GM12873 (cell line): ENCODE measurements at regions not wholly inside any gene's neighbourhood (a gene's known extent, or its start where the extent isn't known, plus 50 kb on each side); places are given as distances from the start of the nearest gene placed in this dataset.

Source experiments
- TF ChIP-seq, protein P1 (sequence below): IDR thresholded peaks from 2 replicates; pipeline ENCODE4 v1.5.1; 2012; ENCODE audit warnings: low read depth, mild to moderate bottlenecking, moderate library complexity, low read length, control low read depth; ENCODE audit not compliant: insufficient read depth; ENCODE audit errors: missing control alignments

DNA sequence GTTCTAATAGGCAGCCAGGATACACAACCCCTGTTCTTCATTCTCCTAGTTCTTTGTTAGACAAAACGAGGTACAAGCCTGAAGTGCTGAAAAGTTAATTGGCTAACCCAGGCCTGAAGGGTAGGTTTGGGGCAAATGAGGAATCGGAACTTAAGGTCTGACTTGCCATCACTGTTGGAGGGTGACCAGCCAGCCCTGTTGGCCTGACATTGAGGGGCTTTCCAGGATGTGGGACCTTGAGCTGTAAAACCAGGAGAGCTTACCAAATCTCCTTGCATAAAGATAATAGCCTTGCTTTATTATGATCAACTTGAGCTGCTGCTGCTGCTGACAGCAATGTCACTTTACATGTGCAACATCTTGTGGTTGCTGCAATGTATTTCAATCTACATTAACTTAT, 256.0 kb downstream of the VAPA start:
- TF ChIP-seq, protein P1, sequence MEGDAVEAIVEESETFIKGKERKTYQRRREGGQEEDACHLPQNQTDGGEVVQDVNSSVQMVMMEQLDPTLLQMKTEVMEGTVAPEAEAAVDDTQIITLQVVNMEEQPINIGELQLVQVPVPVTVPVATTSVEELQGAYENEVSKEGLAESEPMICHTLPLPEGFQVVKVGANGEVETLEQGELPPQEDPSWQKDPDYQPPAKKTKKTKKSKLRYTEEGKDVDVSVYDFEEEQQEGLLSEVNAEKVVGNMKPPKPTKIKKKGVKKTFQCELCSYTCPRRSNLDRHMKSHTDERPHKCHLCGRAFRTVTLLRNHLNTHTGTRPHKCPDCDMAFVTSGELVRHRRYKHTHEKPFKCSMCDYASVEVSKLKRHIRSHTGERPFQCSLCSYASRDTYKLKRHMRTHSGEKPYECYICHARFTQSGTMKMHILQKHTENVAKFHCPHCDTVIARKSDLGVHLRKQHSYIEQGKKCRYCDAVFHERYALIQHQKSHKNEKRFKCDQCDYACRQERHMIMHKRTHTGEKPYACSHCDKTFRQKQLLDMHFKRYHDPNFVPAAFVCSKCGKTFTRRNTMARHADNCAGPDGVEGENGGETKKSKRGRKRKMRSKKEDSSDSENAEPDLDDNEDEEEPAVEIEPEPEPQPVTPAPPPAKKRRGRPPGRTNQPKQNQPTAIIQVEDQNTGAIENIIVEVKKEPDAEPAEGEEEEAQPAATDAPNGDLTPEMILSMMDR, result no peak

DNA sequence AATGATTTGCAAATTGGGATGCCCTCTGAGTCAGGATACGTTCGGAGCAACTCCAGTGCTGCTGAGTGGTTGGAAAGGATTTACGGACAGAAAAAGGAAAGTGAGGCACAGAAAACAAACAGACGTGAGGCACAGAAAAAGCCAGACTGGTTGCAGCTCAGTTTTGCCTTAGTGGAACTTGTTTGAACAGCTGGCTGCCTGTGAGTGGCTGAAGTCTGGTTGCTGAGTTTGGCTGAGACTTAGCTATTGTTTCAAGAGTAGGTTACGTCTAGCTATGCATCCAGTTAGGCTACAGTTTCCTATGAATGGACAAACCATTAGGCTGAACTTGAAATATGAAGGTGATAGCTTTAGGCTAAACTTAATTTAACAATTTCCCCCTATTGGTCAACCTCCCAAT, 256.6 kb downstream of the VAPA start:
- TF ChIP-seq, protein P1, result no peak

DNA sequence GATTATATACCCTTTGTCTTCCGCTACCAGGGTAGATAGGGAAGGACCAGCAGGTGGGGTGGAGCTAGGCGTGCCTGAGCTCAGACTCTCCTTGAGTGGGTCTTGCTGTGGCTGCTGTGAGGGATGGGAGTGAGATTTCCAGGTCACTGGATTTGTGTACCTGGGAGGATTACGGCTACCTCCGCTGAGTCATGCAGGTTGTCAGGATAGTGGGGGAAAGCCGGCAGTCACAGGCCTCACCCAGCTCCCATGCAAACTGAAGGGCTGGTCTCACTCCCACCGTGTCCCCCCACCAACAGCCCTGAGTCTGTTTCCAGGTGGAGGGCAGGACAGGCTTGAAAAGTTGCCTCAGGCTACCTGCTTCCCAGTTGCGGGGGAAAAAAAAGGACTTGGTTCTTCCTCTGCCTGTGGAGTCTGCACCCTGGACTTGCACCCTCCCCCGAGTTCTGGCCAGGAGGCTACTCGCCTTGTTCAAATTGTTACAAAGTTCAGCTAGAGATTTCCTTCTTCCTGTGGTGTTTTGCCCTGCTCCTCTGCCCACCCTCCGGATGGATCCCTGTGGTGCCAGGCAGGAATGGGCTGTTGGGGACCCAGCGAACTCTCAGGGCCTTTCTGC, 268.3 kb downstream of the VAPA start:
- TF ChIP-seq, protein P1, result no peak

DNA sequence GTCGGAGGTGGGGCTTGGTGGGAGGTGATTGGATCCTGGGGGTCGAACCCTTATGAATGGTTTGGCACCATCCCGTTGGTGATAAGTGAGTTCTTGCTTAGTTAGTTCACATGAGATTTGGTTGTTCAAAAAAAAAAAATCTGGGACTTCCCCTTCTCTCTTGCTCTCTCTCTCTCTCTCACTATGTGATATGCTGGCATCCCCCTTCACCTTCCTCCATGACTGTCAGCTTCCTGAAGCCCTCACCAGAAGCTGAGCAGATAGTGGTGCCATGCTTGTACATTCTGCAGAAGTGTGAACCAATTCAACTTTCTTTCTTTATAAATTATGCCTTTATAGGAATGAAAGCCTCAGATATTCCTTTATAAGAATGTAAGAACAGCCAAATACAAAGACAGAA, 269.7 kb upstream of the APCDD1 start:
- TF ChIP-seq, protein P1, result no peak

DNA sequence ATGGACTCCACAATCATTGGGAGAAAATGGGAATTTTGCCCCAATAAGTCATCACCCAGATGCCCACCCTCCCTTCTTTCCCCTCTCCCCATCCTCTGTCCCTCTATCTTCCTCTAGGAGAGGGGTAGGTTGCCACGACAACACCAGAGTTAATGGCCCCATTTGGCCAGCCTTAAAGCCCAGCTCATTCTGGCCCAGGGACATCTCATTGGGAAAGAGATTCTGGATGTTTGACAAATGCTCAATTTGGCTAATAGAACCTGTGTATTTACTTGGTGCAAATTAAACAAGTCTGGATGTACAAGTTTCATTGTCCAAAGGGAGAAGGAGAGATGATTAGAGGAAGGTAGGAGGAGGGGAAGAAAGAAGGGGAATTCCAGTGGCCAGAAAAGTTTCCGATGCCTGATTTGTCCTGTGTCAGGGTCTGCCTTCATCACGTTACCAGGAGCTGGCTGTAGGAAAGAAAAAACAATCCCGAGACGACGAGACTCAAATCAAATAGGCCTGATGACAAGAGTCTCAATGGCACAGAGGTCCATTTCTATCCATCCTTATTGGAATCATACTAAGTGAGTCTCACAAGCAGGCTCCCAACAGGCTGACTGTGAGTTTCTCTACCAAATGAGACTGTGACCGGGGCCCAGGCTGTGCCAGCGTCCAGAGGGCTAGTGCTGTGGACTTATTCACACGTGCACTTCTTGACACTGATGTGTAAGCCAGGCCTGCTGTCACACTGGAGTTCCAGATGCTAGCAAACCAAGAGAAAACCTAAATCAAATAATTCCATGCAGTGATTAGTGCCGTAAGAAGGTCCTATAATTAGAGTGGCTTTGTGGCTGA, 265.2 kb upstream of the APCDD1 start:
- TF ChIP-seq, protein P1, result no peak

DNA sequence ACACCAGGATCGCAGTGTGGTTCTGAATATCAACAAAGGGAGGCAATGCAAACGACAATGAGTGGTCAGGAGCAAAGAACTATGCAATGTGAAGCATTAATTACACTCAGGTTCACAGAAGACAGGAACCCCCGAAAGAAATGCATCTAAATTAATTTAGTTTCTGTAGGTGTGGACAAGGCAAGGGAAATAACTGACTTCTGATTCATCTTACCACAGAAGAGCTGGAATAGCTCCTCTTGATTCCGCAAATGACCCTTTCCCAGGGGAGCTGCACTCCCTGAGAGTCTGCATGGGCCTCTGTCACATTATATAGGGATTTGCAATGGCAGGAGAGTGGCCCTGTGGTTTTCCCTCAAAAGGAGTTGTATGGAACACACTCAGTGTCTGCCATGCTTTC, 263.9 kb upstream of the APCDD1 start:
- TF ChIP-seq, protein P1, result no peak

DNA sequence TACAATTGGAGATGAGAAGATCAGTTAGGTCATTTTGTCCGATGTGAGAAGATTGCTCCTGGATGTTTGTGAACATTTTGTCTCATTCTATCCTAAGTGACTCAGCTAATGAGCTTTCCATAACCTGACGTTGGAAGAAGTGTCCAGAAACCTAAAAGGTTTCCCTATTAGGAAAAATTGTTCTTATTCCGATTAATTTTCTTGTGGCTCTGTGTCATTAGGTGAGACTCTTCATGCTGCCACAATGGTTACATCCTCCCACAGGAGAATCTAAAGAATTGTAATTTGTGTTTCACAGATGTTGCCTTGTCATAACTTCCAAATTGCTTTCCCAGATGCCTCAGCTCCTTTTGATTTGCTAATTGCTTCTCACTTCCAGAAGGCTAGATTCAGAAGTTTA, 261.0 kb upstream of the APCDD1 start:
- TF ChIP-seq, protein P1, result no peak
